CD1c-positive myeloid dendritic cell (primary cell): ENCODE measurements at regions not wholly inside any gene's neighbourhood (a gene's known extent, or its start where the extent isn't known, plus 50 kb on each side); places are given as distances from the start of the nearest gene placed in this dataset.

Source experiments
- DNase-seq: peaks from one replicate; pipeline ENCODE4 v3.0.0-alpha.2; 2016; ENCODE audit errors: extremely low spot score

DNA sequence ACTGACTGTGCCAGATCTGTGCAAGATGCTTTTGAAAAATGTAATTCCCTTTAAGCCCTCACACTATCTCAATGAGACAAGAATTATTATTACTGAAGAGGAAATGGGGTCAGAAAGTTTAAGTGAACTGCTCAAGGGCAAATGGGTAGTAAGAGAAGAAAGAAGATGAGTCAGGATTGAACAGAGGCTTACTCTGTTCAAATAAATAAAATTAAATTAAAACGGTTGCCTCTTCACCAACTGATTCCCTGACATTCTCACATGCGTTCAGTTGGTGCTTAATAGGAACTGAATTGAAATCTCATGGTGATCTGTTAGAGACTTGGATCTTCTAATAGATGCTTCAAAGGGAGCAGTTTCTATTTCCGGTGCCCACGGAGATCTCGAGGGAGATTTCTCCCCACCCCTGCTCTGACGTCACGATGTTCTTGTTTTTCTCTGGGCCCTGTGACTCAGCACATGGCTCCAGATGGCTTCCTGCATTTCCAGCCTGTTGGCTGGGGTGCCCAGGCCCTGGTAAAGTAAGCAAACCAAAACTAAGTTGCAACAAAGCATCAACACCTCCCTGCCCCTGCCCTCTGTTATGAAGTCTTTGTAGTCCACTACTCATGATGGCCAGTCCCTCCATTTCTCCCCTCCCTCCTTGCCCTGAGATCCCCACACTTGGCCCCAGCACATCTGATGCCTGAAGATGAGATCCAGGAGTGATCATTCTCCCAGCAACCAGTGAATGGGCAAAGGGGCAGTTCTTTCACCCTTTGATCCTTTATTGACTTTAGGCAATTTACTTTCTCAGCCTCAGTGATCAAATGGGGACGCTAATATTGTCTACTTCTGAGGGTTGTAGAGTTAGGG is 106.1 kb upstream of the CPEB4 start:
- DNase-seq = peak; percentile 92

DNA sequence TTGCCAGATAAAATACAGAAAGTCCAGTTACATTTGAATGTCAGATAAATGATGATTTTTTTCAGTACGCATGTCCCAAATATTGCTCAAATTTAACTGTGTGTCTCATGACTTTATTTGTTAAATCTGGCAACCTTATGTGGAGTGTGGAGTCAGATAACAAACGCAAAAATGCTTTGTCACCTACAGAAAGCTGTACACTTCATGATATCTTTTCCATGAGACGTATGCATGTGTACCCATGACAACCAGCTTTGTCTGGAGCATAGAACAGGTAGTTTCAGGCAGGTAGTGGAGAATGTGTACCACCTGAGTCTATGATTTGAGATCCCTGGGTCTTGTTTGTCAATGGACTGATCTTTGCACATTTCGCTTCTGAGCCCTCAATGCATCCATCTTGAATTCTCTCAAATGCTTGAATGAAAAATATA is 105.5 kb upstream of the CPEB4 start:
- no peak for DNase-seq

DNA sequence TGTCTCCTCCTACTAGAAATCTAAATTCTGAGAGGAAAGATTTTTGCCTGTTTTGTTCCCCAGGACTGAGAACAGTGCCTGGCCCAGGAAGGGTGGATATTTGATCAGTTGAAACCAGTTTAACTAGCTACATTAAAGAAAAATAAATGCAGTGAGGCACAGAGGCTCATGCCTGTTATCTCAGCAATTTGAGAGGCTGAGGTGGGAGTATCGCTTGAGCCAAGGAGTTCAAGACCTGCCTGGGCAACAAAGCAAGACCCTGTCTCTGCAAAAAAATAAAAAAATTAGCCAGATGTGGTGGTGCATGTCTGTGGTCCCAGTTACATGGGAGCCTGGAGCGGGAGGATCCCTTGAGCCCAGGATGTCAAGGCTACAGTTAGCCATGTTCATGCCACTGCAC is 104.8 kb upstream of the CPEB4 start:
- DNase-seq = no peak

DNA sequence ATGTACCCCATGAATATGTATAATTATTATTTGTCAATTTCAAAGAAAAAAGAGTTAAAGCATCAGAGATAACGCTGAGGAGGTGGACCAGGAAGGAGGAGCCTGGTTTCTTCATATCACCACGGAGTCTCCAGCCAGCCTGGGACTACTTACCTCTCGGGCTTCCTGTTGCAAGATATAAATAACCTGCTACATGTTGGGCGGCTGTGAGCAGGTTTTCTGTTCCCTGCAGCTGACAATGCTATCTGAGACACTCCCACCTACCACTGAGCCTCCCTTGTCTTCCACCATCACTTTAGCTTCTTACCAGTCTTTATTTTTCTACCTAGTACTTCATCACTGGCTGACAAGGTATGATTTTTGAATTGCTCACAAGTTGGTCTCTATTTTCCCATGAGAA is 102.7 kb upstream of the CPEB4 start:
- DNase-seq = no peak

DNA sequence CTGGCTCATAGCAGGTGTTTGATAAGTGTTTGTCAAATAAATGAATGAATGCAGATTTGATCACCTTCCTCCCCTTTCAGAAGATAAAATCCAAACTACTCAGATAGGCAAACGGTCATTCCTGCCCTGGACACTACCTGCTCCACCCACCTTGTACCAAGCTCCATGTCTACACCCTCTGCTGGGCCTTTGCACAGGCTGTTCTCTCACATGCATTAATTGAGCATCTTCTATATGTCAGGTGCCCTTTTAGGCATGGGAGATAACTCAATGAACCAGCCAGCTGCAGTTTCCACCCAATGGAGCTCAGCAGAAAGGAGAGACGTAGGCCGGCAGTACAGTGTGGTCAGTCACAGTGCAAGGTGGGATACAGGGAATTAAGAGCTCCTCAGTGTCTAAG is 102.3 kb upstream of the CPEB4 start:
- DNase-seq = no peak

DNA sequence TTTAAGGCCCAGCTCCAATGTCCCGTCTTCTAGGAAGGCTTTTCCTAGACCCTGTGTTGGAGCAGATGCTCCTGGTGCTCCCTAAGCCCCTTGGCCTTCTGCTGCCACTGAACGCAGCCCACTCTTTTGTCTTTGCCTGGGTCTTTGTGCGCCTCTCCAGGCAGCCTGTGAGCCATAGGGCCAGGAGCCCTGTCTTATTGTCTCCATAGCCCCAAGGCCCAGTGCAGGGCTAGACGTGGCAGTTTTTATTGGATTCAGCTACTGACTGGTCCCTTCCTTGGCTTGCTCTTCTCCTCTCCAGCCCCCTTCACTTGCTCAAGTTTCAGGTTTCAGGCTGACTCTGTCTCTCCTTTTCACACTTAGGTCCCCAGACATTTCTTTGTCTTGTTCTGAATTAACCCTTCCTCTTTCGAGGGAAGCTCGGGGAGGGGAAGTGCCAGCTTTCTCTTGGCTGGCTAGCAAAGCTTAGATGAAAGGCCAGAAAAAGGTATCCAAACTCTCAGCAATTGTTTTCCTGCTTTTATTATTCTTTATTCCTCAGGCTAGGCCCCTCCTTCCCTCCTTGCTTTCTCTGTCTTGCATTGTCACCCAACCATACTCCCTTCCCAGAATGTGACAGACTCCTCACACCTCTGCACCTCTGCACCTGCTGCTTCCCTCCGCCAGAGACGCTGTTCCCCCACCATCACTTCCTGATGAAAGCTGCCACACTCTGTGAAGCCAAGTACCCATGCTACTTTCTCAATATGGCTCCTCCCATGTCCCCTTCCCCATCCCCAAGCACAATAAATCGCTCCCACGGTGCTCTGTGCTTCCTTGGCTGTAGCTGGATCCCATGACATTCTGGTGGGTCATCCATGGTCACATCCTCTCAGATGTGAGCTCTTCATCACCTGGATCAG is 101.6 kb upstream of the CPEB4 start:
- peak; percentile 49 for DNase-seq

DNA sequence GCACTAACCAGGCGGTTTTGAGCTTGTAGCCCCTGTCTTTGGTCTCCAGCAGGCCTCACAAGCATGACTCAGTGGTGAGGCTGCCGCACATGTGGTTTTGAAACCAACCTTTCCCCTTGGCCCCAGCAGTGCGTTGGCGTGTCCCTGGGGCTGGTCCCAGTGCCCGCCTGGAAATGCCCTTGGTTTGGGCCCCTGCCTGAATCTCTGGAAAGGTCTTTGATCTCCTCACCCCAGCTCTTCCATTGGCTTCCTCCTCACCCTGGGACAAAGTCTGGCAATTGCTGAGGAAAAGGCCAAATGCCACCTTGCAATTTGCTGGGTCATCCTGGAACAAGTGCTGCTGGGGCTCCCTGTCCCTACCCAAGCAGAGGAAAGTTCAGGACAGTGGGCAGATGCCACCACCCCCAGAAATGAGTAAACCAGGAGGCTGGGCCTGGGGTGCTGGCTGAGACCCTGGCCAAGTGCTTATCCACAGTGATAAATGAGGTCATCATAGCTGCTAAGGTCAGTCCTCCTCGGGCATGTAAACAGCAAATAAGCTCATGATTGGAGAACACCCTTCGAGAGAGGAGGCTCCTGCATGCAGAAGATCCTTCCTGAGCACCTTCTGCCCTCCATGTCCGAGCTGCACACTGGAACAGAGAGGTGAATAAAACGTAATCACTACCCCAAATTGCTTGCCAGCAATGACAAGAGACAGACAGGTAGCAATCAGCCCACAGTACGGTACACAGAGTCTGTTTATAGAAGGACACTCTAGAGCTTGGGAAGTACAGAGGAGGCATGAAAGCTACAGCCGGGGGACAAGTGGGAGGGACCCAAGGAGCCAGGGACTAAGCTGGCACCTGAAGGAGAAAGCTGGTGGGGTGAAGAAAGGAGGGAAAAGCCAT is 98.9 kb upstream of the CPEB4 start:
- peak; percentile 78 for DNase-seq

DNA sequence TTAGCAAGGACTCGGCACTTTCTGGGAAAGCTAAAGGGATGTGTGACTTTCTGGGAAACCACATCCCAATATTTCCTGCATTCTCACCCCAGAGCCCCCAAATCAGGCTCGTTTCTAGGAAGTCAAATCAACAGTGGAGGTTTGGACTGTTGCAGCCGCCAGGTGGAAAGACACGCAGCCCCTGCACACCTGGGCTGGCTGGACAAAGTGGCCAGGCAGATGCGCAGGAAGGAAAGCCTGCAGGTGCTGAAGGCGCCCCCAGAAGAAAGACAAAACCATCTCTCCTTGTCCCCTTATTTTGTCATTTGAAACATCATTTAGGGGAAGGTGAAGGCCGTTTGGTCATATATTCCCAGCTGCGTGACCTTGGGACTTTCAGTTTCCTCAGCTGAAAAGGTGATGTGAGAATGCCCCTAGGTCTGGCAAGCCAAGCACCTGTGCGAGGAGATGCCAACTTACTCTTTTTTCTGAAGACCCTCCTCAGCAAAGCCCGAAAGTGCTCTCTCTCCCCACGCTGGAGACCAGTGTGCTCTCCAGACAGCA is 97.9 kb upstream of the CPEB4 start:
- DNase-seq = no peak

DNA sequence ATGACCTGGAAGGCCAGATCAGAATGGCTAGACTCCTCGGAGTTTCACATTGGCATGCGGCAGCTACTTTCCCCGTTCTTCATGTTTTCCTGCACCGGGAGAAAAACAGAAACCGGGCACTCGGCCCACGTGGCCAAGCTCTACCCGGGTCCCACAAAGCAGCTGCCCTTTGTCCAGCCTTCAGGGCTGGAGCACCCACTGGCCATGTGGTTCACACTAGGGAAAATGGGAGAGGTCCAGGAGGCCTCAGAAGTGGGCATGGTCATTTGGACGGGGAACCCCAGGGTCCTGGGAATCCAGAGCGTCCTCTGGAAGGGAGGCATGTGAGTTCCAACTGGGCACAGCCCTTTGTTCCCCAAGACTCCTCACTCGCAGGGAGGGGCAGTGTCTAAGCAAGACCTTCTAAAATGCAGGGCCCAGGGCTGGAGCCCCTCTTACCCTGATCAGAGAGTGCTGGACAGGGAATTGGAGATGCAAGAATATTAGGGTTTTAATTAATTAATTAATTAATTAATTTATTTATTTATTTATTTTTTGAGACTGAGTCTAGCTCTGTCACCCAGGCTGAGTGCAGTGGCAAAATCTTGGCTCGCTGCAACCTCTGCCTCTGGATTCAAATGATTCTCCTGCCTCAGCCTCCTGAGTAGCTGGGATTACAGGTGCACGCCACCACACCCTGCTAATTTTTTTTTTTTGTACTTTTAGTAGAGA is 97.2 kb upstream of the CPEB4 start:
- no peak for DNase-seq

DNA sequence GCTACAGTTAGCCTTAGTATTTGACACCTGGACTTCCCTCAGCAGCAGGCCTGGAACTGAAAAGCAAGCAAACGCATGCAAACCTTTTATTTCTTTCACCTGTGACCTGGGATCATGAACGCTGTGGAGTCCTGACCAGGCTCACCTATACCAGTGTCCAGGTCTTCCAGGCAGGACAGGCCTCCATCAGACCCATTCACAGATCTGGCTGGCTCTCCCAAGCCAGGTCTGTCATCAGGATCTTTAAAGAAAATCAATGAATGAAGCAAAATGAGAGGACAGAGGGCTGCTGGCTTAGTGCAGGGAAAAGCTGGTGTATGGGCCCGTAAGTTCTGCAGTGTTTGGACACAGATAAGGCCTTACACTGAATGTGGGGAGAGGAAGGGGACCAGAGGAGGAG is 96.3 kb upstream of the CPEB4 start:
- DNase-seq = no peak

DNA sequence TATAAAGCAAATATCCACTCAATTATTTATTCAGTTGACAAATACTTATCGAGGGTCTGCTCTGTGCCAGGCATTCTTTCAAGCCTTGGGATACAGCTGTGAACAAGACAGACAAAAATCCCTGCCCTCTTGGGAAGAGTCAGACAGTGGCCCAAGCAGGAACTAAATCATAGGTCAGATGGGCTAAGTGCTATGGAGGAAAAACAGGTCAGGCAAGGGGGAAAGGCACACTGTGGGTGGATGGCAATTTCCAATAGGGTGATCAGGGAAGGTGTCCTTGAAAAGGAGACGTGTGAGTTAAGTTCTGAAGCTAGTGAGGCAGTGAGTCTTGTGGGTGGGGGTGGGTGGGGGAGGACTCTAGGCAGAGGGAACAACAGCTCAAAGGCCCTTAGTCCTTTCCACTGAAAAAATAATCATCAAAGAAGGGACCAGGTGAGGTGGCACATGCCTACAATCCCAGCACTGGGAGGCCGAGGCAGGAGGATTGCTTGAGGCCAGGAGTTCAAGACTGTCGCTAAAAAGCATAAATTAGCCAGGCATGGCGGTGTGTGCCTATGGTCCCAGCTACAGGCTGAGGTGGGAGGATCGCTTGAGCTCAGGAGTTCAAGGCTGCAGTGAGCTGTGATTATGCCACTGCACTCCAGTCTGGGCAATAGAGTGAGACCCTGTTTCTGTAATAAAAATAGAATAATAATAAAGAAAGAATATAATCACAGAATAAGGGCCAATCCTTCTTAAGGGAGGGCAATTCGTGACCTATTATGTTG is 95.2 kb upstream of the CPEB4 start:
- DNase-seq = no peak

DNA sequence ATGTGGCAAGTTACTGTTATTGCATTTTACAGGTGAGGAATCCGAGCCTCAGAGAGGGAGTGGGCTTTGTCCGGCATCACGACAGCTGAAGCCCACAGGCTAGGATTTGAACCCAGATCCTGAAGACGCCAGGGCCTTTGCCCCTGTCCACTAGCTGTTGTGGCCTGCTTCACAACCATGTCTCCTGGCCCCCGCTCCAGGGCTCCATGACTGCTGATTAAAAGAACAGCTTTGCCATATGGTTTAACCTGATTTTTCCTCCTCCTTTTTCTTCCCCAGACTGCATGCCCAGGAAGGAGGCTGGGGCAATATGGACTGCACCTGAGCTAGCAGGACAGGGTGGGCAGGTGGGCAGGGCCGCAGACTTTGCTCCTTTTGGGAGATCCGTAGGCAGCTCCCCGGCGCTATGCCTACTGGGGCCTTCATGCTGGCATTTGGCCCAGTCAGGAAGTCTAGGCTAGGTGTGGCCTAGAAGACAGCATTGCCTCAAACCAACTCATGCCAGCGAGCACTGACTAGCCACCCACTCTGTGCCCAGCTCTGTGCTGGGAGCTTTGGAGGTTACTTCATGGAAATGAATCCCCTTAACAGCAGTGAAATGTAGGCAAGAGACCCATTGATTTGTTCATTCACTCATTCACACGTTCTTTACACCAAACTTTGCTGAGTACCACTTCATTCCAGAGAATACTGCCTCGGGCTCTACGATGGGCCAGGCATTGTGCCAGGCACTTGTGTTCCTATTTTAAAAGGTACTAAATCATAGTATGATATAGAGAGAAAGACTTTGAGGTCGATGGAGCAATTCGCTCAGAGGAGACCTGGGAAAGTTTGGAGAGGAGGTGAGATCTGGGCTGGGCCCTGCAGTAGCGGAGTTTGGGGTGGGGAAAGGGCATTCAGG is 94.3 kb upstream of the CPEB4 start:
- no peak for DNase-seq

DNA sequence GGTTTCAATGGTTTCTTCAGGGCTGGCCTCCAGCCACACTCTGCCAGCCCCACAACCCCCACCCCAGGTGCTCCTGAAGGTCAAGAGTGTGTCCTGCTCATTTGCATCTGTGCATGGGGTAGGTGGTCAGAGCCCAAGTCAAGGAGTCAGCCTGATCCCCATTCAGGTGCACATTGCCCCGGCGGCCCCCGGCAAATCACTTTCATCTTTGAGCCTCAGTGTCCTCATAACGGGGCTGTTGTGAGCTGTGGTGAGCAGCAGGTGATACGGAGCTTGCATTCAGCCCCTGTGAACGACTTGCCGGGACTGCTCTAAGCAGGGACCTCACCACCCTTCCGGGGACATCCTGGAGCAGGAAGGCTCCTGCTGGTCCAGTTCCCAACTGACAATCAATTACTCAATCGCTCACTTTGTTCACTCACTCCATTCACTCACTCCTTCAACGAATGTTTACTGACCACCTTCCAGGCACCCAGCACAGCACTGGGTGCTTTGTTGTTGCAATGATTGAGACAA is 93.2 kb upstream of the CPEB4 start:
- no peak for DNase-seq

DNA sequence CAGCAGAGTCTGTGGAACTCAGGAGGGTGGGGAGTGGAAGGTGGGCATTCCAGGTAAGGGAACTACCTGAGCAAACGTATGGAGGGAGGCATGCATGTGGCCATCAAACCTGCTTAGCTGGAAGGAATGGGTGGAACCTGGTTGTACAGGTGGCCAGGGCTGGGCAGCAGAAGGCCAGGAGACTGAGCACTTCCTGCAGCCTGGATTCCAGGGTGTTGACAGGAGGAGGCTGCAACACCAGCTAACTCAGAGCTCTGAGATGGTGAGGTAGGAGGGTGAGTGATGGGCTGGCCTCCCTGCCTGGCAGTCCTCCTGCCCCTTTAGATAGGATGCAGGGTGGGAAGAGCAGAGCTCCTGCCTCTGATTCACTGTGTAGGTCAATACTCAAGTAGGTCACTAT is 92.5 kb upstream of the CPEB4 start:
- DNase-seq = no peak

DNA sequence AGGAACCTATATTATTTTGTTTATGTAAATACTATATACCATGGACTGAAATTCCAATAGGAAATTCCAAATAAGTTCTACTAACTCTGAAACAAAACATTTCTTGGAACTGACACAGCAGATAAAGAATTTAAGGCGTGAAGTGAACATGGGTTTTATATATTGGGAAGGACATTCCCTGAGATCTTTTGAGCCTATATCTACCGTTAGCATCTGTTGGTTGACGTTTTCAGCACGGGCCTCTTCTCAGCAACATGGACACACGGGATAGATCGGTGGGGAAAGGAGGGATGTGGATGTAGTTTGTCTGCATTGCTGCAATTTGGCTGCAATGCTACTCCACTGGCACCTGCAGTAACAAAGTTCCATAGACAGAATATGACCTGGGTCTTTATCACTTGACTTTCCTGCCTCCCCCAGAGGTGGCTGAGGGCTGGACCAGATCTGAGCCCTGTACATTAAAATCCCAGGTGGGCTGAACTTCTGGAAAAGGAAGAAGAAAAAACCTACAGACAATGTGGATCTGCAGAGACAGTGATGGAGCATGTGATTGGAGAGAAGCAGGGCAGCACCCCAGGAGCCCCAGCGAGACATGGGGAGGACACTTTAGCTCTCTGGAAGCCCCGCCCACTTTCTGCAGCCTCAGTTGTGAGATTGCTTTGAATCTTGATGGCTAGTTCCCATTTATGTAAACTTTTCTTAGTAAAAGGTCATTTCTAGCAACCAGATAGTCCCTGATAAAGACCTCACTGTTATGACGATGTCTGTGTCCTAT is 91.2 kb upstream of the CPEB4 start:
- no peak for DNase-seq

DNA sequence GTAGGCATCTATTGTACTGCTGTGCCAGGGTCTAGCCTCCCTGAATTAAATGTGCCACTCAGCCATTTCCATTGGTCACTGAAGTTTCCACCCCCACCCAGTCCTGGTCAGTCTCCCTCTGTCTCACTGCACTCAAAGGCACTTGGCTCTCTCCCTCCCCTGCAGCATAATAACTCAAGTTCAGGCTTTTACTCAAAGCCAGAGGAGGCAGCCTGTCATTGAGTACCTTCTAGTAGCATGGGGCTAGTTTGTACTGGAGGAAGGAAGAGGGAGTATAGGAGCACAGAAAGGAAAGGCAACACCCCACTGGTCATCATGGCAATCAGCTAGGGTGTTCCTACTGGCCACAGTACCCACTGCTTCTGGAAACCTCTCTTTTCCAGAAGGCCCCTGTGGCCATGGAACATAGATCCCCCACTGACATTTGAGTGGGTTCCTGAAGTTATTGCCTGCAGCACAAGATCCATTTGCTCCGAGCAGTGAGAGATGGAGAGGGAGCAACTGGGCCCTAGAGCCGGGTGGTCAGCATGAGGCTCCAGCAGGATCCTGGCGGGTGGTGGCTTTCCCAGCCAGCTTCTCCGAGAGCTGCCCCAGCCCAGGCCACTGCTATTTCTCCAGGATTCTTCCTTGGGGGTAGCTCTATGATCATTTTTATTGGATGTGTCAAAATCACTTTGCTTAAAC is 89.9 kb upstream of the CPEB4 start:
- no peak for DNase-seq

DNA sequence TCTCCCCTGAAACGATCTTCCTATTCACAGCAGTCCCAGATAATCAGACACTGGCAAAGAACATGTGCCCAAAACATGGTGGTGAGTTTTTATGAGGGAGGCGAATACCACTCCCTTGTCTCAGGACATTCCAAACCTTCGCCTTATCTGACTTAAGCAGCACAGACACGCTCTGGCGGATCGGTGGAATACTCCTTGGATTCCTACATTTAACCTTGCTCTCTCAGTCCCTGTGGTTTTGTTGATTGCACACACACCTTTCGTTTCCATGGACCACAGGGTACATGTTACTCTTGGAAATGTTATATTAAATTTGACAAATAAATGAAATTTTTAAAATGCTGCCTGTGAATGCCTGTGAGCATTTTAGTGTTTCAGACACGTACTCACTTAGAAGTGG is 87.8 kb upstream of the CPEB4 start:
- DNase-seq = no peak

DNA sequence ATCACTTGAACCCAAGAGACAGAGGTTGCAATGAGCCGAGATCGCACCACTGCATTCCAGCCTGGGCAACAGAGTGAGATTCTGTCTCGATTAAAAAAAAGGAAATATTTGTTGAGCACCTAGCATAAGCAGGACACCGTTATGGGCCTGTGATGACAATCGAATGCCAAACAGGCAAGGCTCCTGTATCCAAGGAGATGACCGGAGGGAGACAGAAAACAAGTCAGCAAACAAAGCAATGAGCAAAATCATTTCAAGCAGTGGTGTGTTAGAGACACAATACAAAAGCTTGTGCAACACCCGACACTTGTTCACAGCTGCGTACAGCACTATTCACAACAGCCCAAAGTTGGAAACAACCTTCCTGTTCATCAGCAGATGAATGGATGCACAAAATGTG is 87.1 kb upstream of the CPEB4 start:
- no peak for DNase-seq
